ENCODE measurements at regions not wholly inside any gene's neighbourhood (a gene's known extent, or its start where the extent isn't known, plus 50 kb on each side); places are given as distances from the start of the nearest gene placed in this dataset.

GRCh38 chr1:194600716-194601115, 1414.3 kb upstream of the B3GALT2 start:
- no peak overlapping the region for H3K27ac ChIP-seq (ENCODE audit: low read length)

GRCh38 chr1:194598098-194598497, 1411.7 kb upstream of the B3GALT2 start:
- H3K27ac ChIP-seq (ENCODE audit: low read length), result no peak overlapping the region

More at GRCh38 chr1:194600716-194601115, 1414.3 kb upstream of the B3GALT2 start:
- H3K4me1 ChIP-seq (ENCODE audit: control insufficient read depth in 1 of 2, insufficient read depth in 2 of 2, low read length in 2 of 2), result no peaks in the 10 kb centered on the region
- no peaks in the 10 kb centered on the region for H3K36me3 ChIP-seq (ENCODE audit: control insufficient read depth in 1 of 2, insufficient read depth in 2 of 2, low read length in 2 of 2)
- no peaks in the 10 kb centered on the region for H3K9me3 ChIP-seq (ENCODE audit: control insufficient read depth in 1 of 2, low read length in 2 of 2)
- H3K27me3 ChIP-seq (ENCODE audit: low read depth, low read length), result no peaks in the 10 kb centered on the region
- no peak overlapping the region for H3K4me3 ChIP-seq (ENCODE audit: low read depth in 1 of 2, low read length in 2 of 2)

GRCh38 chr1:194586302-194586701, 1399.9 kb upstream of the B3GALT2 start:
- no peaks in the 10 kb centered on the region for H3K36me3 ChIP-seq (ENCODE audit: control insufficient read depth in 1 of 2, insufficient read depth in 2 of 2, low read length in 2 of 2)
- H3K4me3 ChIP-seq (ENCODE audit: low read depth in 1 of 2, low read length in 2 of 2), result no peak overlapping the region
- H3K27ac ChIP-seq (ENCODE audit: low read length), result no peak overlapping the region
- H3K9me3 ChIP-seq (ENCODE audit: control insufficient read depth in 1 of 2, low read length in 2 of 2), result no peaks in the 10 kb centered on the region
- H3K27me3 ChIP-seq (ENCODE audit: low read depth, low read length), result no peaks in the 10 kb centered on the region
- no peaks in the 10 kb centered on the region for H3K4me1 ChIP-seq (ENCODE audit: control insufficient read depth in 1 of 2, insufficient read depth in 2 of 2, low read length in 2 of 2)

More at GRCh38 chr1:194598098-194598497, 1411.7 kb upstream of the B3GALT2 start:
- H3K4me3 ChIP-seq (ENCODE audit: low read depth in 1 of 2, low read length in 2 of 2), result no peak overlapping the region
- H3K9me3 ChIP-seq (ENCODE audit: control insufficient read depth in 1 of 2, low read length in 2 of 2), result no peaks in the 10 kb centered on the region
- H3K36me3 ChIP-seq (ENCODE audit: control insufficient read depth in 1 of 2, insufficient read depth in 2 of 2, low read length in 2 of 2), result no peaks in the 10 kb centered on the region
- H3K27me3 ChIP-seq (ENCODE audit: low read depth, low read length), result no peaks in the 10 kb centered on the region
- H3K4me1 ChIP-seq (ENCODE audit: control insufficient read depth in 1 of 2, insufficient read depth in 2 of 2, low read length in 2 of 2), result no peaks in the 10 kb centered on the region

- Histone ChIP-seq H3K27me3 (ENCODE audit: low read depth, low read length) (no peaks in the 10 kb centered on the region), H3K4me1 (ENCODE audit: control insufficient read depth in 1 of 2, insufficient read depth in 2 of 2, low read length in 2 of 2) (no peaks in the 10 kb centered on the region), H3K9me3 (ENCODE audit: control insufficient read depth in 1 of 2, low read length in 2 of 2) (no peaks in the 10 kb centered on the region), H3K27ac (ENCODE audit: low read length) (no peak overlapping the region), H3K36me3 (ENCODE audit: control insufficient read depth in 1 of 2, insufficient read depth in 2 of 2, low read length in 2 of 2) (no peaks in the 10 kb centered on the region), H3K4me3 (ENCODE audit: low read depth in 1 of 2, low read length in 2 of 2) (no peak overlapping the region)
Observed at GRCh38 chr1:194584052-194584451, 1397.6 kb upstream of the B3GALT2 start.

- Histone ChIP-seq H3K36me3 (ENCODE audit: control insufficient read depth in 1 of 2, insufficient read depth in 2 of 2, low read length in 2 of 2) (no peaks in the 10 kb centered on the region), H3K27me3 (ENCODE audit: low read depth, low read length) (no peaks in the 10 kb centered on the region), H3K27ac (ENCODE audit: low read length) (no peak overlapping the region), H3K4me3 (ENCODE audit: low read depth in 1 of 2, low read length in 2 of 2) (no peak overlapping the region), H3K4me1 (ENCODE audit: control insufficient read depth in 1 of 2, insufficient read depth in 2 of 2, low read length in 2 of 2) (no peaks in the 10 kb centered on the region), H3K9me3 (ENCODE audit: control insufficient read depth in 1 of 2, low read length in 2 of 2) (no peaks in the 10 kb centered on the region)
Observed at GRCh38 chr1:194570476-194570875, 1384.1 kb upstream of the B3GALT2 start.

- no peak overlapping the region for H3K4me3 ChIP-seq (ENCODE audit: low read depth in 1 of 2, low read length in 2 of 2)
- no peaks in the 10 kb centered on the region for H3K27me3 ChIP-seq (ENCODE audit: low read depth, low read length)
- H3K4me1 ChIP-seq (ENCODE audit: control insufficient read depth in 1 of 2, insufficient read depth in 2 of 2, low read length in 2 of 2), result no peaks in the 10 kb centered on the region
- no peaks in the 10 kb centered on the region for H3K9me3 ChIP-seq (ENCODE audit: control insufficient read depth in 1 of 2, low read length in 2 of 2)
- no peak overlapping the region for H3K27ac ChIP-seq (ENCODE audit: low read length)
- no peaks in the 10 kb centered on the region for H3K36me3 ChIP-seq (ENCODE audit: control insufficient read depth in 1 of 2, insufficient read depth in 2 of 2, low read length in 2 of 2)
Observed at GRCh38 chr1:194568610-194569009, 1382.2 kb upstream of the B3GALT2 start.

- H3K27ac ChIP-seq (ENCODE audit: low read length), result no peak overlapping the region
- no peaks in the 10 kb centered on the region for H3K27me3 ChIP-seq (ENCODE audit: low read depth, low read length)
- no peaks in the 10 kb centered on the region for H3K36me3 ChIP-seq (ENCODE audit: control insufficient read depth in 1 of 2, insufficient read depth in 2 of 2, low read length in 2 of 2)
- H3K9me3 ChIP-seq (ENCODE audit: control insufficient read depth in 1 of 2, low read length in 2 of 2), result no peaks in the 10 kb centered on the region
- no peaks in the 10 kb centered on the region for H3K4me1 ChIP-seq (ENCODE audit: control insufficient read depth in 1 of 2, insufficient read depth in 2 of 2, low read length in 2 of 2)
- H3K4me3 ChIP-seq (ENCODE audit: low read depth in 1 of 2, low read length in 2 of 2), result no peak overlapping the region
Observed at GRCh38 chr1:194548071-194548470, 1361.7 kb upstream of the B3GALT2 start.

- H3K36me3 ChIP-seq (ENCODE audit: control insufficient read depth in 1 of 2, insufficient read depth in 2 of 2, low read length in 2 of 2), result no peaks in the 10 kb centered on the region
- no peak overlapping the region for H3K27ac ChIP-seq (ENCODE audit: low read length)
- H3K4me3 ChIP-seq (ENCODE audit: low read depth in 1 of 2, low read length in 2 of 2), result no peak overlapping the region
- H3K4me1 ChIP-seq (ENCODE audit: control insufficient read depth in 1 of 2, insufficient read depth in 2 of 2, low read length in 2 of 2), result no peaks in the 10 kb centered on the region
- no peaks in the 10 kb centered on the region for H3K27me3 ChIP-seq (ENCODE audit: low read depth, low read length)
- no peaks in the 10 kb centered on the region for H3K9me3 ChIP-seq (ENCODE audit: control insufficient read depth in 1 of 2, low read length in 2 of 2)
Observed at GRCh38 chr1:194544012-194544411, 1357.6 kb upstream of the B3GALT2 start.

- no peak overlapping the region for H3K27ac ChIP-seq (ENCODE audit: low read length)
- no peaks in the 10 kb centered on the region for H3K36me3 ChIP-seq (ENCODE audit: control insufficient read depth in 1 of 2, insufficient read depth in 2 of 2, low read length in 2 of 2)
- H3K27me3 ChIP-seq (ENCODE audit: low read depth, low read length), result no peaks in the 10 kb centered on the region
- no peak overlapping the region for H3K4me3 ChIP-seq (ENCODE audit: low read depth in 1 of 2, low read length in 2 of 2)
- no peaks in the 10 kb centered on the region for H3K4me1 ChIP-seq (ENCODE audit: control insufficient read depth in 1 of 2, insufficient read depth in 2 of 2, low read length in 2 of 2)
- no peaks in the 10 kb centered on the region for H3K9me3 ChIP-seq (ENCODE audit: control insufficient read depth in 1 of 2, low read length in 2 of 2)
Observed at GRCh38 chr1:194538453-194538852, 1352.0 kb upstream of the B3GALT2 start.

- no peak overlapping the region for H3K4me3 ChIP-seq (ENCODE audit: low read depth in 1 of 2, low read length in 2 of 2)
- no peaks in the 10 kb centered on the region for H3K4me1 ChIP-seq (ENCODE audit: control insufficient read depth in 1 of 2, insufficient read depth in 2 of 2, low read length in 2 of 2)
- no peaks in the 10 kb centered on the region for H3K9me3 ChIP-seq (ENCODE audit: control insufficient read depth in 1 of 2, low read length in 2 of 2)
- no peak overlapping the region for H3K27ac ChIP-seq (ENCODE audit: low read length)
- H3K36me3 ChIP-seq (ENCODE audit: control insufficient read depth in 1 of 2, insufficient read depth in 2 of 2, low read length in 2 of 2), result no peaks in the 10 kb centered on the region
- no peaks in the 10 kb centered on the region for H3K27me3 ChIP-seq (ENCODE audit: low read depth, low read length)
Observed at GRCh38 chr1:194537521-194537920, 1351.1 kb upstream of the B3GALT2 start.

GRCh38 chr1:194535369-194535768, 1349.0 kb upstream of the B3GALT2 start:
- no peaks in the 10 kb centered on the region for H3K27me3 ChIP-seq (ENCODE audit: low read depth, low read length)
- no peaks in the 10 kb centered on the region for H3K9me3 ChIP-seq (ENCODE audit: control insufficient read depth in 1 of 2, low read length in 2 of 2)
- H3K4me3 ChIP-seq (ENCODE audit: low read depth in 1 of 2, low read length in 2 of 2), result no peak overlapping the region
- no peaks in the 10 kb centered on the region for H3K36me3 ChIP-seq (ENCODE audit: control insufficient read depth in 1 of 2, insufficient read depth in 2 of 2, low read length in 2 of 2)
- no peak overlapping the region for H3K27ac ChIP-seq (ENCODE audit: low read length)
- no peaks in the 10 kb centered on the region for H3K4me1 ChIP-seq (ENCODE audit: control insufficient read depth in 1 of 2, insufficient read depth in 2 of 2, low read length in 2 of 2)

GRCh38 chr1:194534784-194535183, 1348.4 kb upstream of the B3GALT2 start:
- Histone ChIP-seq H3K4me3 (ENCODE audit: low read depth in 1 of 2, low read length in 2 of 2) (no peak overlapping the region), H3K9me3 (ENCODE audit: control insufficient read depth in 1 of 2, low read length in 2 of 2) (no peaks in the 10 kb centered on the region), H3K27ac (ENCODE audit: low read length) (no peak overlapping the region), H3K4me1 (ENCODE audit: control insufficient read depth in 1 of 2, insufficient read depth in 2 of 2, low read length in 2 of 2) (no peaks in the 10 kb centered on the region), H3K36me3 (ENCODE audit: control insufficient read depth in 1 of 2, insufficient read depth in 2 of 2, low read length in 2 of 2) (no peaks in the 10 kb centered on the region), H3K27me3 (ENCODE audit: low read depth, low read length) (no peaks in the 10 kb centered on the region)
